Pons (tissue), 1 donor: ENCODE measurements at regions not wholly inside any gene's neighbourhood (a gene's known extent, or its start where the extent isn't known, plus 50 kb on each side); places are given as distances from the start of the nearest gene placed in this dataset.
"Not testable (repeated sequence)": the region's sequence is repeated elsewhere in the genome, so short reads cannot be mapped to it uniquely, and the experiment has no call there.

Experiments used
- DNase-seq: peaks from one replicate; pipeline ENCODE4 v3.0.0-alpha.2; 2016; ENCODE audit warnings: low spot score

DNA sequence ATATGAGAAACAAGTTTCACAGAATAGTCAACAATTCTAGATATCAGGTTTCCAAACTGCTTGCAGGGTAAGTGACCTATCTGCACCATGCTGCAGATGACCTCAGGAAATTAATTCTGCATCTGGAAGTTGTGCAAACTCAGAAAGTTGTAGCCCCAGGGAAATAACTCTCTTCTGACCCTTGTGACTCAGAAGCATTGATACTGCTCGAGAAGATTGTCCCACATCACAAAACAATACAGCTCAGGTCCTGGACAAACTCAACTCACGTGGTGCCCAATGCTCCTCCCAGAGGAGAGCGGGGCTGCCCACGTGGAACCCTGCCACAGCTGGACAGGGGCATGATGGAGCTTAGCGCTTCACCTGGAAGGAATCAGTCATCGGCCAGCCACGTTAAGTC, 221.9 kb upstream of the LRRC61 start:
- not testable (repeated sequence) for DNase-seq

DNA sequence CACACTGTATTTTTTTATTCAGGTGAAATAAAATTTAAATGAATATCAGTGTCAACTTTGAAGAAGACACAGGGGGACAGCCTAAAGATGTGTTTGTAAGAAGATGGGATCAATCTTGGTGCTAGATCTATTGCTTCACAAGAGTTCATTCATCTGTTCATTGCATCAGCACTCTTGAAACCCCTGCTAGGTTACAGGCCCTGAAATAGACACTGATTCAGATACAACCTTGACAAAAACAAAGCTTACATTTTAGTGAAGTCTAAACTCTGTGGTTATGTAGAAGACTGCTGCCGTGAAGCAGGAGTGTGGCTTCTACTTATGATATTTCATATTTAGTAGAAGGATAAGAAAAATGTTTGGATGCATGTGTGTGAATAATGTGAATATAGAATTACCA, 215.9 kb upstream of the LRRC61 start:
- not testable (repeated sequence) for DNase-seq

DNA sequence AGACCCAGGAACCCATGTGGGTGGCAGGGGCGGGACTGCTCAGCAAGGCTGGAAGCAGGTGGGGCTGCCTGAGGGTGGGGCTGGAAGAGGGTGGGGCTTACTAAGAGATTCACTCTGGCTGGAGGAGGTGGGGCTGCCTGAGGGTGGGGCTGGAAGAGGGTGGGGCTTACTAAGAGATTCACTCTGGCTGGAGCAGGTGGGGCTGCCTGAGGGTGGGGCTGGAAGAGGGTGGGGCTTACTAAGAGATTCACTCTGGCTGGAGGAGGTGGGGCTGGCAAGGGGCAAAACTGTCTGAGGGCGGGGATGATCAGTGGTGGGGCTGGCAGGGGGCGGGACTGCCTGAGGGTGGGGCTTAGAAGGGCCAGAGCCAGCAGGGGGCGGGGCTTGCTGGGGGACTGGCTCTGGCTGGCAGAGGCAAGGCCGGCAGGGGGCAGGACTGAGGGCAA, 212.8 kb upstream of the LRRC61 start:
- not testable (repeated sequence) for DNase-seq

DNA sequence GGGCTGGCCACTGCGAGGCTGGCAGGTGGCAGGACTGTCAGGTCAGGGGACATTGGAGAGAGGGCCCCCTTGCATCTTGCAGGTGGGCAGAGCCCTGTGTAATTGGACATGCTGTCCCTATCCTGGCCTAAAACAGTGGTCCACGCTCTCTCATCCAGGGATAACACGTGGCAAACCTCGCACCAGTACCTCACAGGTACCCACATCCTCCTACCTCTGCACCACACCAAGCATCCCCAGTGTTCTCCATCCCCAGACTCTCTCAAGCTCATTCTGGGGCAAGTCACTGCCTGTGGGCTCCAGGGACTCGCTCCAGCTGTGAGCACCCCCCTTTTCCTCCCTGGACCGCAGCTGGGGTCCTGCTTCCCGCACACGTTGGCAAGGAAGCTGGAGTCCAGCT, 212.3 kb upstream of the LRRC61 start:
- DNase-seq = not testable (repeated sequence)

DNA sequence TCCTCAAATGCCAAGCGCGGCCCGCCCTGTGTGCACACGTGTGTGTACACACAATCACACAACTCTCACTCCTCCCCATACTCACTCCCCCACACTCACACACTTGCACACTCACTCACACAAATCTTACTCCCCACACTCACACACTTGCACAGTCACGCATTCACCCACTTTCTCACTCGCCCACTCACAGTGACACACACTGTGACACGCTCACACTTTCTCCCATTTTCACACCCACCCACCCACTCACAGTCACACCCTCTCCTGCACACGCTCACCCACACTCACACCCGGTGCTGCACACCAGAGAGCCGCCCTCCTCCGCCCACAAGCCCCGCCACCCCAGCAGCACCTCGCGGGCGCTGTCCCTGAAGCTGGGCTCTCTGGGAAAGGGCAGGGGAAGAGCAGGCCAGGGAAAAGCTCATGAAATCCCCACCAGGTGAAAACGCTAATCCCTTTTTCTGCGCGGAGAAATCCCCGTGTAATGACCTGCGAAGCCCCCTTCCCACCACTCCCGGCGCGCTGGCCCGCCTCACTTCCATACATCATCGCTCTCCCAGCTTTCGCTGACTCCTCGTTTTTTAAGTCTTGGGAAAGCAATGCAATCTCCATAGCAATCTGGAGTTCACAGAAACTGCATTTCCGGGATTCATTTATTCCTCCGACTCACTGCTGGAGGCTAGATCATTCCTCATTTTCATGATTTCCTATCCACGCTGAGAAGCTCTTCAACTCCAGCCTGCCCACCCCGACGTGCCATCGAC, 211.6 kb upstream of the LRRC61 start:
- not testable (repeated sequence) for DNase-seq

DNA sequence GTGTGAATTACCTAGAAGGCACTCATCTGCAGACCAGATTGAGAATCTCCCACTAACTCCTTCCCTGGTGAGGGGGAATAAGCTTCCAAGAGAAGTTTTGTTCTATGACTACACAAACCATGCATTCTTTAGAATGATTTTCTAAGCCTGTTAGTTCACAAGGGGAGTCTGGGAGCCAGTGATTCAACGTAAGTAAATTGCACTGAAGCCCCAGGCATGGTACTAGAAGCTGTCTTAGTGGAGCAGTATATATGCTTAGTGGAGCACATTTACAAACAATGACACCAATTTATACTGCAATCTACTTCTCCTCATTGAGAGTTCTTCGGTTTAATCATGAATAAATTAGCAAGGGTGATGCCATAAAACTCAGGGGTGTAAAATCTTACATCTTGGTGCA, 209.9 kb upstream of the LRRC61 start:
- not testable (repeated sequence) for DNase-seq

DNA sequence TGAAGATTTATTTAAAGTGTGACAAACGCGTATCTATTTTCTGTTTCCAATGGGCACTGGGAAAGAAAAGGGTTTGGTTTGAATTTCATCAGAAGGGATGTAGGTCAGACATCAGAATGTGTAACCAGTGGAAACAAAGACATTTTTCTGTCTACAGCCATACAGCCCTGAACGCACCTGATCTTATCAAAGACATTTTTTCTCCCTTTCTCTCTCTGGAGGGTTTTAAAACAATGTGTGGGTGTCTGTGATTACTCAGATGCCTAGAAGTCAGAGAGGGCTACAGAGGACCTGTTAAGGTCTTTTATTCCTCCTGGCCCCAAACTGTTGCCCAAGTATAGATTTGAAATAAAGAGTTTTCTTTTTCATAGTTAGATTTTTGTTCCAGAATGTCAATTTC, 208.6 kb upstream of the LRRC61 start:
- not testable (repeated sequence) for DNase-seq

DNA sequence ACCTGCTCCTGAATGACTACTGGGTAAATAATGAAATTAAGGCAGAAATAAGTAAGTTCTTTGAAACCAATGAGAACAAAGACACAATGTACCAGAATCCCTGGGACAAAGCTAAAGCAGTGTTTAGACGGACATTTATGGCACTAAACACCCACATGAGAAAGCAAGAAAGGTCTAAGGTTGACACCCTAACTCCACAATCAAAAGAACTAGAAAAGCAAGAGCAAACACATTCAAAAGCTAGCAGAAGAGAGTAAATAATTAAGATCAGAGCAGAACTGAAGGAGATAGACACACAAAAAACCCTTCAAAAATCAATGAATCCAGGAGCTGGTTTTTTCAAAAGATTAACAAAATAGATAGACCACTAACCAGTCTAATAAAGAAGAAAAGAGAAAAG, 203.2 kb upstream of the LRRC61 start:
- not testable (repeated sequence) for DNase-seq

DNA sequence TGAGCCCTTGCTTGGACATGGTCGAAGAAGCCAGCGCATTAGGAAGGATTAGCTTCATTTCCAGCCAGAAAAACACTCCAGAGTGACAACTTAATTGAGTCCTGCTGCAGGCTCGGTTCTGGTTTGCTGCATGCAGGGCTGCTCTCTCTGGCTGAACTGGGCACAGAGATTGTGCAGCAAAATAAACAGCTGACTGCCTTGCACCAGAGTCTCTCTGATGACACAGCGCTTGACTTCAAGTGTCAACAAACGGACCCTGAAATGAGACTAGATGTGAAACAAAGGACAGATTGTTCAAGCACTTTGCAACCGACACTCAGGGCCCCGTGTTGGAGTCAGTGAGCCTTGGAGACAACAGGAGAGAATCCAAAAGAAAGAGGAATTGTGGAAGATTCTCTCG, 197.3 kb upstream of the LRRC61 start:
- peak; percentile 82 for DNase-seq

DNA sequence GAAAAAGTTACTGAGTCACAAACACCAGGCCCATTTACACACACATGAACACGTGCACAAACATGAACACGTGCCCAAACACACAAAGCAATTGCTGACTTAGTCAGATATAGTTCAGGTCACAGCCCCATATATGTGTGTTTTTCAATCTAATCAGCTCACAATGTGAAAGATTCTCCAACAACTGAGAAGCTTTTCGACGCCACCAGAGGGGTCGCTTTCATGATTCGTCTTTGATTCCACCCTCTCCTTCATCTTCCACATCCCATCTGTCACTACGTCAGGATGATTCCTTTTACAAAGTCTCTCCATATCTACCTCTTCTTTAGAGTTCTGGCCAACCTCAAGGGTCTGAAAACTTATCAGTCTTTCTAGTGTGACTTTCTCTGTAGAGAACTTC, 188.7 kb upstream of the LRRC61 start:
- not testable (repeated sequence) for DNase-seq

DNA sequence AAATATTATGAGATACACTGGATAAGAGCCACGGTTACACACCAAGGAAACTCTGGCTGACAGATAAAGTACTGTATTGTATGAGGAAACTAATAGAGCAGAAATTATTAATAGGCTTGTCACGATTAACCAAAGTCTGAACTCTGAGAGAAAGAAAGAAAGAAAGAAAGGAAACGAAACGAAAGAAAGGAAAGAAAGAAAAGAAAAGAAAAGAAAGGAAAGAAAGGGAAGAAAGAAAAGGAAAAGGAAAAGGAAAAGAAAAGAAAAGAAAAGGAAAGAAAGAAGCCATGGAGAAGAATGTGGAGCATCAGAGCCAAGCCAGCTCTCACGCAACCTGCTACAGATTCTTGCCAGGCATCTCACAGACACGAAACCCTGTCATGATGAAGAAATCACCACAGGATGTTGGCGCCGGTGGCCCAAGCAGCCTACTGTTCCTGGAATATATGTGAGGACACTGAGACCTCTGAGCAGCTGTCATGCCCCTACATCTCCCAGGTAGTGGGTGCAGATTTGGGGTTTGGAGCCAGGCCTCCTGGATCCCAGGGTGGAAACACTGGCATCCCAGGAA, 187.4 kb upstream of the LRRC61 start:
- not testable (repeated sequence) for DNase-seq

DNA sequence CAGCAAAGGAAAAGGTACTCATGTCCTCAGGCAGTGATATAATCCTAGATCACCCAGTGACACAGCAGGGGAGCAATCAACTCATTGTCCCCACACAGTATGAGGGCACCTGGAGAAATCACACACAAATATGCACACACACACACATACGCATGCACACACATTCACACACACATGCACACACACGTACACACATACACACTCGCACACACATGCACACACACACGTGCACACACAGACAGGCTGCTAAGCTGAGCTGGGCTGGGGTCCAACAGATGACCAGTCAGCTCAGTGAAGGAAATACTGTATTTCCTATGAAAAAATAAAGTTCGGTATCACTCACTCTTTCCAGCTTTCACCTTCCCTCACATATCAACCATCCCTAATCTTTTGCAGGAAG, 183.3 kb upstream of the LRRC61 start:
- not testable (repeated sequence) for DNase-seq

DNA sequence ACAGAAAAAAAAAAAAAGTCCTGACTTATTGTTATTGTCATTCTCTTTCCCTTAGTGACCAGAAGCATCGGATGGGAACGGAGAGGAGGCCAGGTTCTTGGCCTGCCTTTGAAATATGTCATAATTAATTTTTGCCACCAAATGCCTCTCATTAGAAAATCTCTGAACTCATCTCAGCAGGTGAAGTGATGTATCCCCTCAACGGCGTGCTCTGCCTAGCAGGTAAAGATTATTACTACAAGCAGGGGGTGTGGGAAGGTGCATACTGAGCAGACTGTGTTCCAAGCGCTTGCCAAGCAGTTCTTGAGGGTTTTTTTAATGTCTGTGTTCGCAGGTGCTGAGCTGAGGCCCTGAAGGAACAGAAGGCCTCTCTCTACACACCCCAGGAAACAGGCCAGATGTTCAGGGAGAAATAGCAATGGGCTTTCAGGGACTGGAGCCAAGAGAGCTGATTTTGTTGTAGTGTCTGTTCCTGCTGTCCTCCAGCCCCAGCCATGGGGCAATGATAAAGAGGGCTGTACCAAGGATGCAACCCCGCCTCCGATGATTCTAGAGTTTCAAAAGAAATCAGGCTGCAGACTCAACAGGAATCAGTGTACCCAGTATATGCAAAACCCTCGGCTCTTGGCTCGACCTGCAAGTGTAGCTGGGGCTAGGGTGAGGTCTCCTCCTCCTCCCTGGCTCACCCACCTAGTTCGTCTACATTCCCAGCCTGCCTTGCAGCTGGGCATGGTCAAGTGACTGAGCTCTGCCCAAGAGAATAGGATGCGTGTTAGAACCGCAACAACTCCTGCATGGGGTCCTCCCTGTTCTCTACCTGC, 181.4 kb upstream of the LRRC61 start:
- not testable (repeated sequence) for DNase-seq

DNA sequence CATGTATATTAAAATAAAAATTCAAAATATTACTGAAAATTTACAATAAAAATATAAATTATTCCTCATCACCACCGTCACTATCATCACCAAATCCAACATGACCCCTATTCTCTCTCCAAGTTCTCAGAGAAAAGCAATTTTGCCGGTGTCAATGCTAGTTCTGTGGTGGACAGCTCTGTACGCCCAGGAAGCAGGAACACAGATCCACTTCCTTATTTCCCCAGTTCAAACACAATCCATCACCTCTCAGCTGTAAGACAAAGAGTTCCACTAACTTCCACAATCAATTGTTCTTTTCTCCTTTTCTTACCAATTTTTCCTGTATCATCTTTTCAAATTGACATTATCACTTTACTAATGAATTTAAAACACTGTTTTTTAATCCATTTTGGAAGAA, 177.0 kb upstream of the LRRC61 start:
- DNase-seq = not testable (repeated sequence)

DNA sequence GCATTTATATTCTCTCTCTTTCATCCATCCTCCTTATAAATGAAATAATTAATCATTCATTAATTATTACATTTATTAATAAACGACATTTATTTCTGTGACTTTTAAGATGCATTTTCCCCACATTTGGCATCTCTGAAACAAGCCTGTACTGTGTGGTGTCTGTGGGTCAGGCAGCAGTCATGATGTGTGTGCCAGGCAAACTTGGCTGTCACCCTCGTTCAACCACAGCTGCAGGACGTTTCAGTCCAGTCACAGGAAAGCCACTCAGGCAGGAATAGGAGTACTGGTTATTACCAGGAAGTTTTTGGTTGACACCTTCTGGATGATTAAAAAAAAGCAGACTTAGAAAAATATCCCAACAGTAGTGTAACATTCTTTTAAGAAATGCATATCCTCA, 175.6 kb upstream of the LRRC61 start:
- not testable (repeated sequence) for DNase-seq

DNA sequence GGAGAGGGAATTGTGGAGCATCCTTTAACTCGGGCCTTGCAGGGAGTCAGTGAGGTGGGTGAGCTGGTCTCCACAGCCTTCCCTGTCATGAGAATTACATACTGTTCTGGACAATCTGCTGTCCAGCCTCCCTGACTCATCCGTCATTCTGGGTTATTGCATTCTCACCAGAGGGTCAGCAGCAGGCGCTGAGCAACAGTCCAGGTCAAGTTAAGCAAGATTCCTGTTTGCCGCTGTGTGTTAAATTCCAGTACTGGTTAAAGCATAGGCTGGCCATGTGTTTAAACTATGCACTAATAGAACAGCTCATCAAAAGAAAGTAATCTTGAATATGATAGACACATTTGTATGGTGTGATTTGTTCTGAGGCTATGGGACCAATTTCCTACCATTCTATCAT, 167.1 kb upstream of the LRRC61 start:
- not testable (repeated sequence) for DNase-seq

DNA sequence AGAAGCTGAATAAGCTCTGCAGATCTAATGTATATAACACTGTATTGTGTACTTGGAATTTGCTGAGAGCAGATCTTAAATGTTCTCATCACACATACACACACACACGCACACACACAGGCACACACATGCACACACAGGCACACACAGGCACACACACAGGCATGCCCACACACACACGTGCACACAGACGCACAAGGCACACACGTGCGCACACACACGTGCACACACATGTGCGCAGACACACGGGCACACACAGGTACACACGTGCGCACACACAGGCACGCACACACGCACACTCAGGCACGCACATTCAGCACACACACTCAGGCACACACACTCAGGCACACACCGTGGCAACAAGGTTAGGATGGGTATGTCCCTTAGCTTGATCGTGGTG, 164.5 kb upstream of the LRRC61 start:
- not testable (repeated sequence) for DNase-seq

DNA sequence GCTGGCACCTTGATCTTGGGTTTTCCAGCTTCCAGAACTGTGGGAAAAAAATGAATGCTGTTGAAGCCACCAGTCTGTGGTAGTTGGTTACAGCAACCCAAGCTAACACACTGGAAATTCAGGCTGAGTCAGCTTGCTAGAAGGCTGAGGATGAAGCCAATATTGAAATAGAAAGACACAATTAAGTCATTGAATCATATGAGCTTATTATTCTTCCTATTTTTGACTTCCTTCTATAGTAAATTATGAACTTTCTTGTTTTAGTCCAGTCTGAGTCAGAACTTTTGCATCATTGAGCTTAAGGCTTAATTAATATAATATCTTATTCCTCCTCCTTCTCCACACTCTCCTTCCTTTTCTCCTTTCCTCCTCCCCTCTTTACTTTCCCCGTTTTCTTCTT, 153.6 kb upstream of the LRRC61 start:
- DNase-seq = not testable (repeated sequence)

DNA sequence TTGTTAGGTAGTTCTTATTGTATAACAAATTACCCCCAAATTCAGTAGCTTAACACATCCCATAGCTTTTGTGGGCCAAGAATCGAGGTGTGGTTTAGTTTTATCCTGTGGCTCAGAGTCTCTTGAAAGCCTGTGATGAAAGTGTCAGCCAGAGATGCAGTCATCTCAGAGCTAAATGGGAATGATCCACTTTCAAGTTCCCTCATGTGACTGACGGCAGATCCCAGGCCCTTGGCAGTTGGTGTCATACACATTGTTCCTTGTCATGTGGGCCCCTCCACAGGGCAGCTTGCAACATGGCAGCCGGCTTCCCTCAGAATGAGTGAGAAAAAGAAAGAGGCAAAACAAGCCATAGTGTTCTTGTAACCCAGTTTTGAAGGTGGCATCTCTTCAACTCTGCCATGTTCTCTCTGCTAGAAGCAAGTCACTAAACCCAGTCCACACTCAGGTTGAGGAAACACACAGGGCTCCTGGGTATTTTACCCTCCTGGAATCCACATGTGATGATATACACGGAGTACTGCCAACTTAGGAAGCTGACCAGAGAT, 153.1 kb upstream of the LRRC61 start:
- DNase-seq = not testable (repeated sequence)

DNA sequence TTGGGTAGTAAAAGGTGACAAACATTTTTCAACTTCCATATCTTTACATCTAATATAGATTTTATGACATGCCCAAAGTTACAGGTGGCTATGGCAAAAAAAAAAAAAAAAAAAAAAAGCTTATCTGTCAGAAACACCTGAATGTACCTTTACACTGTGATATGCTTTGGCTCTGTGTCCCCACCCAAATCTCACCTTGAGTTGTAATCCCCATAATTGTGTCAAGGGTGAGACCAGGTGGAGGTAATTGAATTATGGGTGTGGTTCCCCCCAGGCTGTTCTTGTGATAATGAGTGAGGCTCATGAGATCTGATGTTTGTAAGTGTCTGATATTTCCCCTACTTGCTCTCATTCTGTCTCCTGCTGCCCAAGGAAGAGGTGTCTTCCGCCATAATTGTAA, 139.6 kb upstream of the LRRC61 start:
- not testable (repeated sequence) for DNase-seq

DNA sequence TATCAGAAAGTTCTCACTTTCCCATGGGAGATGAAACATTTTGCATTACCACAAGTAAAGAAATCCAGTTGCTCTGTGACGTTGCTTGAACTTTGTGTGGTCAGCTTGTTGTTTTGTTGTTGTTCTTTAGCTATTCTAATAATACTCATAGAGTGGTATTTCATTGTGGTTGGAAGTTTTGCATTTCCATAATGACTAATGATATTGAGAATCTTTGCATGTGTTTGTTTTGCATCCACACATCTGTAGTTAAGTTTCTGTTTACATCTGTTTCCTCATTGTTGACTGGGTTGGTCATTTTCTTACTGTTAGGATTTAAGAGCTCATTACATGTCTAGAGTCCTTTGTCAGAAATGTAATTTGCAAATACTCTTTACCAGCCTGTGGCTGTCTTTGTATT, 133.2 kb upstream of the LRRC61 start:
- not testable (repeated sequence) for DNase-seq

DNA sequence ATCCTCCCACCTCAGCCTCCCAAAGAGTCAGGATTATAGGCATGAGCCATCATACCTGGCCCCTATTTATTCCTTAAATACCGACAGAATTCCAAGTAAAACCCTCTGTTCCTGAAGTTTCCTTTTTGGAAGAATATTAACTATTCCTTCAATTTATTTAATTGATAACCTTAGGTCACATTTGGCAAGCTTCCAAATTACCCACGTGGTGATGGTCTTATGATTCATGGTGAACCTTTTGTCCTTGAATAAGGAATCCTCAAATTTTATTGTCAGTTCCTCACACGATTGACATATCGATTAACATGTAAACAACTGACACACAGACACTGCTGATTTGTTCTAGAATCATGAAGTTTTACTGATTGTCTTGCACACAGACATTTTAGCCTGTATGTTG, 130.6 kb upstream of the LRRC61 start:
- DNase-seq = not testable (repeated sequence)
